ENCODE measurements at regions not wholly inside any gene's neighbourhood (a gene's known extent, or its start where the extent isn't known, plus 50 kb on each side); places are given as distances from the start of the nearest gene placed in this dataset.

DNA sequence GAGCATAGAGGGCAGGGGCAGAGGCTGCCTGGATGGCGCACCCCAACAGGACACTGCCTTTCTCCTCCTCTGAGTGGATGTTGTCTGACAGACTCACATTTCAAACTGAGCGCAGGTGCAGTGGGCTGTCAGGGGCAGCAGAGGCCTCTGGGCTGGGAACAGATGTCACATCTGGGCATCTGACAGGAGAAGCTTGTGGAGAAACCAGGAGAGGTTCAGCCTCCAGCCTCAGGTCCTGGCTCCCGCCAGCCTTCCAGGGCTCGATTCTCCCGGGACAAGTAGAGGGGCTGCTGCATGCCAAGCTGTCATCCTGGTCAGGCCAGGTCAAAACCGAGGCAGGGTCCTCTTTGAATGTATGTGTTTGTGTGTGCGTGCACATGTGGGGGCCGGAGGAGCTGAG lies 67.7 kb upstream of the SDK2 start:
- TF ChIP-seq CTCF (conservative IDR thresholded peaks at IDR 0.05; ENCODE audit: control insufficient read depth, insufficient read depth, low read depth, low read length), result no peak
- H3K4me3 ChIP-seq (ENCODE audit: control insufficient read depth, low read depth, low read length), result no peak overlapping the region
- DNase-seq (ENCODE audit: low read depth), result no peak

DNA sequence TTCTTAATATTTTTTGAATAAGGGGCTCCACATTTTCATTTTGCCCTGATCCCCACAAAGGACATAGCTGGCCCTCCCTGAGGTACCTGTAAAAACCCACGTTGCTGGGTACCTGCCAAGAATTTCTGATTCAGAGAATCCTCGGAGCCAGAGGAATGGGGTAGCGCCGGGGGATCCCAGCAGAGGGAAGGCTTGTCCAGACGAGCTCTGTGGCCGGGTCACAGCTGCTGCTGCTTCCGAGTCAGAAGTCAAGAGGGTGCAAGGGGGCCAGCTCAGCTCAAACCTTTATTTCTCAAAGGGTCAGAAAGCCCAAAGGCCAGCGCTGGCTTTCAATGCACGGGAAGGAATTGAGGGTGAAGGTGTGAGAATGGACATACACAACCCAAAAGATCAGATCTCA lies 68.9 kb upstream of the SDK2 start:
- no peak for TF ChIP-seq CTCF (conservative IDR thresholded peaks at IDR 0.05; ENCODE audit: control insufficient read depth, insufficient read depth, low read depth, low read length)
- no peak for DNase-seq (ENCODE audit: low read depth)
- H3K4me3 ChIP-seq (ENCODE audit: control insufficient read depth, low read depth, low read length), result no peak overlapping the region

- no peak for TF ChIP-seq CTCF (conservative IDR thresholded peaks at IDR 0.05; ENCODE audit: control insufficient read depth, insufficient read depth, low read depth, low read length)
- no peak for DNase-seq (ENCODE audit: low read depth)
- no peak overlapping the region for H3K4me3 ChIP-seq (ENCODE audit: control insufficient read depth, low read depth, low read length)
Observed at GRCh38 chr17:73715769-73716168, 71.5 kb upstream of the SDK2 start.

DNA sequence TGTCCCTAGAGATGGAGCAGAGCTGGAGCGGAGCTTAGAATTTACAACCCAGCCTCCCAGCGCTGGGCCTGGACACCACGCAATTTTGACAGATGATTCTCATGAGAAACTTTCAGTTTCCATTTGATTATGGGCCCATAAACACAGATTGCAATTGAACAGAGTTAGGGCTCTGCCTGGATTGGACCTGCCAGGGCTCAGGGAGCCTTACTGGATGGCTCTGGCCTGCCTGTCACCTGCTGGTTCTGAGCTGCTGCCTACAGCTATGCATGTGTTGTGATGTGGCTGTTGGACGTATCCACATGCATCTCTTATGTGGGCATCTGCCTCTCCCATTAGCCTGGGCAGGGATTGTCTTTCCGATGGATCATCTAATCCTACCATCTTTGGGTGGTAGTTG lies 73.4 kb upstream of the SDK2 start:
- no peak for DNase-seq (ENCODE audit: low read depth)
- TF ChIP-seq CTCF (conservative IDR thresholded peaks at IDR 0.05; ENCODE audit: control insufficient read depth, insufficient read depth, low read depth, low read length), result no peak
- no peak overlapping the region for H3K4me3 ChIP-seq (ENCODE audit: control insufficient read depth, low read depth, low read length)

DNA sequence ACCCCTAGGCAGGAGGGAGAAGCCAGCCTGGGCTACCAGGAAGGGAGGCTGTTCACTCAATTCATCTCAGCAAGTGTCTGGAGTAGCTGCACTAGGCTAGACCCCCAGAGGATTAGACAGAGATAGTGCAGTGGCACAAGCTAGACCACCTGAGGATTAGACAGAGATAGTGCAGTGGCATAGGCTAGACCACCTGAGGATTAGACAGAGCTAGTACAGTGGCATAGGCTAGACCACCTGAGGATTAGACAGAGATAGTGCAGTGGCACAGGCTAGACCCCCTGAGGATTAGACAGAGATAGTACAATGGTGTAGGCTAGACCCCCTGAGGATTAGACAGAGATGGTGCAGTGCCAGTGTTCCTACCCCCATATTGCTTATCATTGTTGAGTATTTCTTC lies 74.1 kb upstream of the SDK2 start:
- DNase-seq (ENCODE audit: low read depth), result no peak
- no peak overlapping the region for H3K4me3 ChIP-seq (ENCODE audit: control insufficient read depth, low read depth, low read length)
- no peak for TF ChIP-seq CTCF (conservative IDR thresholded peaks at IDR 0.05; ENCODE audit: control insufficient read depth, insufficient read depth, low read depth, low read length)

DNA sequence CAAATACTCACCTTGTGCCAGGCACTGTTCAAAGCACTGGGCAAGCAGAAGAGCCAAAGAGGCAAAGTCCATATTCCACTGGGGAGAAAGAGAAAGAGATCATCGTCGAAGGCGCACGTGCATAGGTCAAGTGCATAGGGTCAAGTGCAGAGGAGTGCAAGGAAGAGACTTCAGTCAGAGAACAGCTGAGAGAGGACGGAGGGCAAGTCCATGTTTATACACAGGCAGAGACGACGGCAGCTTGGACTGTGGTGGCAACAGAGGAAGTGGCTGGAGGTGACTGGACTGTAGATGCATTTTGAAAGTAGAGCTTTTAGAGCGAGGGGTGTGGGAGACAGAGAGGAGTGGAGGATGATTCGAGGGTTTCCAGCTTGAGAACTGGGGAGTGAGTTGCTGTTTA lies 74.7 kb upstream of the SDK2 start:
- no peak overlapping the region for H3K4me3 ChIP-seq (ENCODE audit: control insufficient read depth, low read depth, low read length)
- TF ChIP-seq CTCF (conservative IDR thresholded peaks at IDR 0.05; ENCODE audit: control insufficient read depth, insufficient read depth, low read depth, low read length), result no peak
- no peak for DNase-seq (ENCODE audit: low read depth)

DNA sequence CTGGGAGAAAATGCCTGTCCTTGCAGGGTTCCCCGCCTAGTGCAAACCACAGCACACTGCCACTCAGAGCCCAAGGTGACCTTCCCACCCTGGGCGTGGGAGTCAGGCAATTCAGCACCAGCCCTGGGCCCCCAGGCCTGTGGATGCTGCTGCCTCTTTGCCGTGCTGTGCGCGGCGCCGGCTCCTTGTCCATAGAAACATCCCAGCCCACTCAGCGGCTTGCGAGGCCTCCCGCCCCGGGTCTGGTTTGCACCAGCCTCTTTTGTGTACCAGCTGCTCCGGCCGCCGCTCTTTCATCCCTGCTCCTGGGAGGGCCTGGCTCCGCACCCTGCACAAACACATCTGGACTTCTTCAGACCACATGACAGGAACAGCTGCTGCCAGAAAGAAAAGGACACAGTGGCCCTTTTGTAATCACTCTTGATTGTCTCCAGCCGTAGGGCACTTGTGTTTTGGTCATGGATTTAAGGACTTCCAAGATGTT lies 75.4 kb upstream of the SDK2 start:
- no peak overlapping the region for H3K4me3 ChIP-seq (ENCODE audit: control insufficient read depth, low read depth, low read length)
- no peak for DNase-seq (ENCODE audit: low read depth)
- TF ChIP-seq CTCF (conservative IDR thresholded peaks at IDR 0.05; ENCODE audit: control insufficient read depth, insufficient read depth, low read depth, low read length), result no peak
